CD14-positive monocyte (primary cell): ENCODE measurements at regions not wholly inside any gene's neighbourhood (a gene's known extent, or its start where the extent isn't known, plus 50 kb on each side); places are given as distances from the start of the nearest gene placed in this dataset.

ENCODE experiments used
- DNase-seq, 3 donors: peaks; one replicate each; pipeline ENCODE4 v3.0.0-alpha.2; 2011 to 2022
- H2AFZ ChIP-seq: 2 replicates; pipeline ENCODE4 v1.6.0; 2012; ENCODE audit warnings: mild to moderate bottlenecking, low read depth, low read length, inconsistent platforms; ENCODE audit not compliant: insufficient read depth, poor library complexity, severe bottlenecking
- H3K27ac ChIP-seq, 2 donors: 1 replicate in 1 of 2; 2 replicates in 1 of 2; pipeline ENCODE4 v1.5.1; 2012 to 2013; ENCODE audit warnings: low read length in 2 of 2, control low read depth in 1 of 2, inconsistent platforms in 1 of 2, low read depth in 1 of 2, mild to moderate bottlenecking in 1 of 2
- H3K27me3 ChIP-seq, 2 donors: one replicate each; pipeline versions ENCODE4 v1.6.0 to v1.6.1; 2011 to 2013; ENCODE audit warnings: low read length in 2 of 2; ENCODE audit not compliant: control insufficient read depth in 2 of 2, insufficient read depth in 2 of 2
- H3K36me3 ChIP-seq, 2 donors: replicated peaks in 1 of 2; 1 replicate in 1 of 2; 2 replicates in 1 of 2; pipeline versions ENCODE4 v1.5.1 to v1.6.1; 2012 to 2013; ENCODE audit warnings: low read length in 2 of 2, control low read depth in 1 of 2, inconsistent platforms in 1 of 2, mild to moderate bottlenecking in 1 of 2; ENCODE audit not compliant: insufficient read depth in 2 of 2, control insufficient read depth in 1 of 2
- H3K4me1 ChIP-seq, 2 donors: 1 replicate in 1 of 2; 2 replicates in 1 of 2; pipeline versions ENCODE4 v1.5.1 to v1.6.1; 2012 to 2013; ENCODE audit warnings: low read length in 2 of 2, control low read depth in 1 of 2, inconsistent platforms in 1 of 2, mild to moderate bottlenecking in 1 of 2, moderate library complexity in 1 of 2; ENCODE audit not compliant: insufficient read depth in 2 of 2, control insufficient read depth in 1 of 2
- H3K4me2 ChIP-seq: replicated peaks from 2 replicates; pipeline ENCODE3; 2012; ENCODE audit warnings: low read length, moderate library complexity, mild to moderate bottlenecking; ENCODE audit not compliant: poor library complexity, severe bottlenecking; ENCODE audit errors: extremely low read depth
- H3K4me3 ChIP-seq, 3 experiments: fragments of 200-600 bp in 1 of 3; sonication (generic) in 1 of 3; replicated peaks in 1 of 3; 1 replicate in 2 of 3; 2 replicates in 1 of 3; pipeline ENCODE4 v1.5.1; 2011 to 2013; ENCODE audit warnings: low read length in 3 of 3, mild to moderate bottlenecking in 3 of 3, control low read depth in 2 of 3, low read depth in 2 of 3, inconsistent platforms in 1 of 3, moderate library complexity in 1 of 3
- H3K79me2 ChIP-seq: 2 replicates; pipeline ENCODE4 v1.6.0; 2012; ENCODE audit warnings: mild to moderate bottlenecking, control low read depth, inconsistent platforms, low read length, moderate library complexity; ENCODE audit not compliant: insufficient read depth
- H3K9ac ChIP-seq: 2 replicates; pipeline ENCODE4 v1.6.0; 2017; ENCODE audit warnings: low read length, mild to moderate bottlenecking; ENCODE audit not compliant: insufficient read depth, poor library complexity, severe bottlenecking
- H3K9me3 ChIP-seq, 2 donors: replicated peaks in 1 of 2; 1 replicate in 1 of 2; 2 replicates in 1 of 2; pipeline versions ENCODE4 v1.5.1 to v1.6.1; 2012 to 2013; ENCODE audit warnings: low read length in 2 of 2, control low read depth in 1 of 2; ENCODE audit not compliant: control insufficient read depth in 1 of 2, insufficient read depth in 1 of 2
- H4K20me1 ChIP-seq: 2 replicates; pipeline ENCODE4 v1.6.0; 2012; ENCODE audit warnings: mild to moderate bottlenecking, low read length, control low read depth, moderate library complexity; ENCODE audit not compliant: insufficient read depth
- H3K27ac Mint-ChIP-seq, 7 donors: one replicate each; pipeline ENCODE4 v1.8.0; 2020; ENCODE audit warnings: mild to moderate bottlenecking in 7 of 7, mixed read lengths in 7 of 7, moderate library complexity in 6 of 7, inconsistent platforms in 2 of 7
- H3K27me3 Mint-ChIP-seq, 3 donors: one replicate each; pipeline ENCODE4 v1.8.0; 2021 to 2022; ENCODE audit warnings: low read depth in 3 of 3, mild to moderate bottlenecking in 3 of 3, mixed read lengths in 3 of 3, moderate library complexity in 3 of 3, inconsistent platforms in 1 of 3
- H3K36me3 Mint-ChIP-seq, 2 donors: one replicate each; pipeline ENCODE4 v1.8.0; 2020; ENCODE audit warnings: mixed read lengths in 2 of 2, inconsistent platforms in 1 of 2, mild to moderate bottlenecking in 1 of 2
- H3K4me1 Mint-ChIP-seq: one replicate; pipeline ENCODE4 v1.8.0; 2020; ENCODE audit warnings: mild to moderate bottlenecking, mixed read lengths
- H3K4me3 Mint-ChIP-seq, 2 donors: one replicate each; pipeline ENCODE4 v1.8.0; 2020; ENCODE audit warnings: mild to moderate bottlenecking in 2 of 2, mixed read lengths in 2 of 2, moderate library complexity in 1 of 2
- H3K9me3 Mint-ChIP-seq, 7 donors: one replicate each; pipeline ENCODE4 v1.8.0; 2020 to 2022; ENCODE audit warnings: mixed read lengths in 7 of 7, mild to moderate bottlenecking in 6 of 7, moderate library complexity in 6 of 7, inconsistent platforms in 2 of 7
- WGBS: methylation state at CpG from one replicate; pipeline ENCODE4 v1.1.5; 2013; ENCODE audit warnings: missing lambda C conversion rate; ENCODE audit not compliant: insufficient coverage; 5-methylcytosine and 5-hydroxymethylcytosine counted together
- intact Hi-C, 2 donors: fragments of 100-400 bp; cut with micrococcal nuclease; formaldehyde crosslinking; loops; one replicate each; pipeline versions ENCODE4 v1.15.0 to v1.15.1; 2023
- TF ChIP-seq, protein P1 (sequence below): fragments of 200-600 bp; IDR thresholded peaks from one replicate; pipeline ENCODE4 v1.8.0; 2022; ENCODE audit warnings: antibody characterized with exemption, mild to moderate bottlenecking

- TF ChIP-seq, protein P1, sequence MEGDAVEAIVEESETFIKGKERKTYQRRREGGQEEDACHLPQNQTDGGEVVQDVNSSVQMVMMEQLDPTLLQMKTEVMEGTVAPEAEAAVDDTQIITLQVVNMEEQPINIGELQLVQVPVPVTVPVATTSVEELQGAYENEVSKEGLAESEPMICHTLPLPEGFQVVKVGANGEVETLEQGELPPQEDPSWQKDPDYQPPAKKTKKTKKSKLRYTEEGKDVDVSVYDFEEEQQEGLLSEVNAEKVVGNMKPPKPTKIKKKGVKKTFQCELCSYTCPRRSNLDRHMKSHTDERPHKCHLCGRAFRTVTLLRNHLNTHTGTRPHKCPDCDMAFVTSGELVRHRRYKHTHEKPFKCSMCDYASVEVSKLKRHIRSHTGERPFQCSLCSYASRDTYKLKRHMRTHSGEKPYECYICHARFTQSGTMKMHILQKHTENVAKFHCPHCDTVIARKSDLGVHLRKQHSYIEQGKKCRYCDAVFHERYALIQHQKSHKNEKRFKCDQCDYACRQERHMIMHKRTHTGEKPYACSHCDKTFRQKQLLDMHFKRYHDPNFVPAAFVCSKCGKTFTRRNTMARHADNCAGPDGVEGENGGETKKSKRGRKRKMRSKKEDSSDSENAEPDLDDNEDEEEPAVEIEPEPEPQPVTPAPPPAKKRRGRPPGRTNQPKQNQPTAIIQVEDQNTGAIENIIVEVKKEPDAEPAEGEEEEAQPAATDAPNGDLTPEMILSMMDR: no peak
- 97% methylated on average over 4 of the region's 7 CpGs for WGBS
- no peaks in the 10 kb centered on the region for H4K20me1 ChIP-seq
- no peaks in the 10 kb centered on the region for H3K36me3 ChIP-seq
- Mint-ChIP-seq H3K36me3 (no peaks in the 10 kb centered on the region), H3K4me3 (no peak overlapping the region), H3K9me3 (peaks cover 0 to 9% (median 6%) of the 10 kb centered on the region in 7 donors), H3K27ac (peak overlapping the region in 2 of 7 donors; percentile 11 to 42), H3K4me1 (peaks cover 11% of the 10 kb centered on the region), H3K27me3 (peaks cover 0 to 1% (median 1%) of the 10 kb centered on the region in 3 donors)
- no peak for DNase-seq
- no peak overlapping the region for H3K27ac ChIP-seq
- intact Hi-C loops: no loop called here
- H3K27me3 ChIP-seq: no peaks in the 10 kb centered on the region
- no peak overlapping the region for H3K4me3 ChIP-seq
- H2AFZ ChIP-seq: no peak overlapping the region
- H3K9me3 ChIP-seq: peaks cover 0 to 2% of the 10 kb centered on the region in 2 donors
- no peak overlapping the region for H3K9ac ChIP-seq
- no peaks in the 10 kb centered on the region for H3K4me1 ChIP-seq
- no peak overlapping the region for H3K4me2 ChIP-seq
- no peaks in the 10 kb centered on the region for H3K79me2 ChIP-seq
These were observed 238.7 kb downstream of the VAPA start for GRCh38 chr18:10152475-10152874.

GRCh38 chr18:10153924-10154752 is 240.3 kb downstream of the VAPA start:
- no peaks in the 10 kb centered on the region for H3K79me2 ChIP-seq
- TF ChIP-seq, protein P1: no peak
- no peaks in the 10 kb centered on the region for H3K36me3 Mint-ChIP-seq
- H3K27me3 ChIP-seq: no peaks in the 10 kb centered on the region
- no peaks in the 10 kb centered on the region for H4K20me1 ChIP-seq
- no peaks in the 10 kb centered on the region for H3K36me3 ChIP-seq
- no peak for DNase-seq
- H3K4me3 ChIP-seq: no peak overlapping the region
- no CpG with 5 or more reads among the region's 2 CpGs for WGBS
- peaks cover 0 to 2% of the 10 kb centered on the region in 2 donors for H3K9me3 ChIP-seq
- H2AFZ ChIP-seq: no peak overlapping the region
- H3K4me1 ChIP-seq: no peaks in the 10 kb centered on the region
- no peak overlapping the region for H3K9ac ChIP-seq
- peaks cover 11% of the 10 kb centered on the region for H3K4me1 Mint-ChIP-seq
- intact Hi-C loops: no loop called here
- H3K27me3 Mint-ChIP-seq: peaks cover 0 to 1% (median 1%) of the 10 kb centered on the region in 3 donors
- H3K4me2 ChIP-seq: no peak overlapping the region
- H3K27ac ChIP-seq: no peak overlapping the region
- peaks cover 0 to 9% (median 6%) of the 10 kb centered on the region in 7 donors for H3K9me3 Mint-ChIP-seq
- H3K4me3 Mint-ChIP-seq: no peak overlapping the region
- H3K27ac Mint-ChIP-seq: no peak overlapping the region
